ENCODE measurements at regions not wholly inside any gene's neighbourhood (a gene's known extent, or its start where the extent isn't known, plus 50 kb on each side); places are given as distances from the start of the nearest gene placed in this dataset.

GRCh38 chr20:48354320-48354876, 473.4 kb downstream of the PREX1 start:
- H3K27ac ChIP-seq (ENCODE audit: low read depth, low read length) = no peak overlapping the region
- Mint-ChIP-seq H3K27ac (no peak overlapping the region), H3K36me3 (peaks cover 0 to 5% (median 0%) of the 10 kb centered on the region in 3 donors)

GRCh38 chr20:48352628-48353027, 475.2 kb downstream of the PREX1 start:
- H3K9me3 ChIP-seq (ENCODE audit: low read length) = no peaks in the 10 kb centered on the region
- H3K27ac ChIP-seq (ENCODE audit: low read depth, low read length) = no peak overlapping the region
- POLR2A ChIA-PET = no interaction called here
- no peaks in the 10 kb centered on the region for H3K27me3 ChIP-seq (ENCODE audit: insufficient read depth, low read length, poor library complexity, severe bottlenecking)
- Mint-ChIP-seq H3K27ac (no peak overlapping the region), H3K36me3 (peaks cover 0 to 5% (median 0%) of the 10 kb centered on the region in 3 donors), H3K9me3 (peaks cover 3 to 7% (median 5%) of the 10 kb centered on the region in 5 donors), H3K4me1 (no peaks in the 10 kb centered on the region), H3K27me3 (peaks cover 13 to 22% of the 10 kb centered on the region in 2 donors), H3K4me3 (no peak overlapping the region)
- H3K4me1 ChIP-seq (ENCODE audit: insufficient read depth, low read length) = no peaks in the 10 kb centered on the region
- no peaks in the 10 kb centered on the region for H3K36me3 ChIP-seq (ENCODE audit: insufficient read depth, low read length)
- H3K4me3 ChIP-seq (ENCODE audit: low read length) = no peak overlapping the region
- no peak for DNase-seq
- CTCF ChIA-PET = no interaction called here

More at GRCh38 chr20:48354320-48354876, 473.4 kb downstream of the PREX1 start:
- no peaks in the 10 kb centered on the region for H3K27me3 ChIP-seq (ENCODE audit: insufficient read depth, low read length, poor library complexity, severe bottlenecking)
- ChIA-PET POLR2A (no interaction called here), CTCF (no interaction called here)
- no peaks in the 10 kb centered on the region for H3K36me3 ChIP-seq (ENCODE audit: insufficient read depth, low read length)
- H3K4me1 Mint-ChIP-seq = no peaks in the 10 kb centered on the region
- H3K9me3 Mint-ChIP-seq = peaks cover 0 to 7% (median 5%) of the 10 kb centered on the region in 5 donors
- H3K9me3 ChIP-seq (ENCODE audit: low read length) = no peaks in the 10 kb centered on the region
- peaks cover 14 to 23% of the 10 kb centered on the region in 2 donors for H3K27me3 Mint-ChIP-seq
- DNase-seq = no peak
- no peak overlapping the region for H3K4me3 Mint-ChIP-seq
- H3K4me1 ChIP-seq (ENCODE audit: insufficient read depth, low read length) = no peaks in the 10 kb centered on the region
- H3K4me3 ChIP-seq (ENCODE audit: low read length) = no peak overlapping the region

GRCh38 chr20:48352042-48352441, 475.8 kb downstream of the PREX1 start:
- DNase-seq = no peak
- H3K4me3 Mint-ChIP-seq = no peak overlapping the region
- H3K36me3 Mint-ChIP-seq = peaks cover 0 to 5% (median 0%) of the 10 kb centered on the region in 3 donors
- Histone ChIP-seq H3K27me3 (ENCODE audit: insufficient read depth, low read length, poor library complexity, severe bottlenecking) (no peaks in the 10 kb centered on the region), H3K4me1 (ENCODE audit: insufficient read depth, low read length) (no peaks in the 10 kb centered on the region), H3K27ac (ENCODE audit: low read depth, low read length) (no peak overlapping the region), H3K36me3 (ENCODE audit: insufficient read depth, low read length) (no peaks in the 10 kb centered on the region), H3K4me3 (ENCODE audit: low read length) (no peak overlapping the region), H3K9me3 (ENCODE audit: low read length) (no peaks in the 10 kb centered on the region)
- peaks cover 4 to 7% (median 5%) of the 10 kb centered on the region in 5 donors for H3K9me3 Mint-ChIP-seq
- ChIA-PET POLR2A (no interaction called here), CTCF (no interaction called here)
- H3K27ac Mint-ChIP-seq = no peak overlapping the region
- no peaks in the 10 kb centered on the region for H3K4me1 Mint-ChIP-seq
- H3K27me3 Mint-ChIP-seq = peaks cover 17 to 21% of the 10 kb centered on the region in 2 donors

- no peaks in the 10 kb centered on the region for H3K9me3 ChIP-seq (ENCODE audit: low read length)
- H3K4me1 ChIP-seq (ENCODE audit: insufficient read depth, low read length) = no peaks in the 10 kb centered on the region
- ChIA-PET POLR2A (no interaction called here), CTCF (no interaction called here)
- Mint-ChIP-seq H3K27me3 (peaks cover 14 to 28% of the 10 kb centered on the region in 2 donors), H3K36me3 (peaks cover 0 to 5% (median 0%) of the 10 kb centered on the region in 3 donors), H3K4me3 (no peak overlapping the region), H3K4me1 (no peaks in the 10 kb centered on the region), H3K27ac (no peak overlapping the region), H3K9me3 (peaks cover 4 to 7% (median 5%) of the 10 kb centered on the region in 5 donors)
- no peak overlapping the region for H3K27ac ChIP-seq (ENCODE audit: low read depth, low read length)
- no peak for DNase-seq
- no peaks in the 10 kb centered on the region for H3K36me3 ChIP-seq (ENCODE audit: insufficient read depth, low read length)
- no peak overlapping the region for H3K4me3 ChIP-seq (ENCODE audit: low read length)
- no peaks in the 10 kb centered on the region for H3K27me3 ChIP-seq (ENCODE audit: insufficient read depth, low read length, poor library complexity, severe bottlenecking)
Observed at GRCh38 chr20:48350313-48350988, 477.3 kb downstream of the PREX1 start.

- H3K9me3 Mint-ChIP-seq = peaks cover 4 to 7% (median 5%) of the 10 kb centered on the region in 5 donors
- Histone ChIP-seq H3K4me1 (ENCODE audit: insufficient read depth, low read length) (no peaks in the 10 kb centered on the region), H3K27ac (ENCODE audit: low read depth, low read length) (no peak overlapping the region), H3K4me3 (ENCODE audit: low read length) (no peak overlapping the region), H3K9me3 (ENCODE audit: low read length) (no peaks in the 10 kb centered on the region), H3K36me3 (ENCODE audit: insufficient read depth, low read length) (no peaks in the 10 kb centered on the region), H3K27me3 (ENCODE audit: insufficient read depth, low read length, poor library complexity, severe bottlenecking) (no peaks in the 10 kb centered on the region)
- ChIA-PET CTCF (no interaction called here), POLR2A (no interaction called here)
- H3K27ac Mint-ChIP-seq = no peak overlapping the region
- no peaks in the 10 kb centered on the region for H3K4me1 Mint-ChIP-seq
- no peak for DNase-seq
- H3K4me3 Mint-ChIP-seq = no peak overlapping the region
- H3K36me3 Mint-ChIP-seq = peaks cover 0 to 5% (median 0%) of the 10 kb centered on the region in 3 donors
- peaks cover 18 to 35% of the 10 kb centered on the region in 2 donors for H3K27me3 Mint-ChIP-seq
Observed at GRCh38 chr20:48349656-48350055, 478.1 kb downstream of the PREX1 start.

- Mint-ChIP-seq H3K36me3 (peaks cover 0 to 5% (median 0%) of the 10 kb centered on the region in 3 donors), H3K9me3 (peaks cover 0 to 5% (median 3%) of the 10 kb centered on the region in 5 donors), H3K4me3 (no peak overlapping the region), H3K4me1 (no peaks in the 10 kb centered on the region), H3K27ac (no peak overlapping the region), H3K27me3 (peaks cover 16 to 45% of the 10 kb centered on the region in 2 donors)
- ChIA-PET CTCF (no interaction called here), POLR2A (no interaction called here)
- Histone ChIP-seq H3K4me1 (ENCODE audit: insufficient read depth, low read length) (no peaks in the 10 kb centered on the region), H3K9me3 (ENCODE audit: low read length) (no peaks in the 10 kb centered on the region), H3K27ac (ENCODE audit: low read depth, low read length) (no peak overlapping the region), H3K27me3 (ENCODE audit: insufficient read depth, low read length, poor library complexity, severe bottlenecking) (no peaks in the 10 kb centered on the region), H3K36me3 (ENCODE audit: insufficient read depth, low read length) (no peaks in the 10 kb centered on the region), H3K4me3 (ENCODE audit: low read length) (no peak overlapping the region)
- DNase-seq = no peak
Observed at GRCh38 chr20:48348022-48348421, 479.8 kb downstream of the PREX1 start.

- no peaks in the 10 kb centered on the region for H3K27me3 ChIP-seq (ENCODE audit: insufficient read depth, low read length, poor library complexity, severe bottlenecking)
- H3K36me3 ChIP-seq (ENCODE audit: insufficient read depth, low read length) = no peaks in the 10 kb centered on the region
- ChIA-PET POLR2A (no interaction called here), CTCF (no interaction called here)
- Mint-ChIP-seq H3K36me3 (no peaks in the 10 kb centered on the region), H3K4me1 (no peaks in the 10 kb centered on the region), H3K27ac (no peak overlapping the region), H3K4me3 (no peak overlapping the region), H3K9me3 (peaks cover 0 to 3% (median 0%) of the 10 kb centered on the region in 5 donors), H3K27me3 (peaks cover 25 to 52% of the 10 kb centered on the region in 2 donors)
- H3K4me3 ChIP-seq (ENCODE audit: low read length) = no peak overlapping the region
- no peaks in the 10 kb centered on the region for H3K4me1 ChIP-seq (ENCODE audit: insufficient read depth, low read length)
- no peaks in the 10 kb centered on the region for H3K9me3 ChIP-seq (ENCODE audit: low read length)
- H3K27ac ChIP-seq (ENCODE audit: low read depth, low read length) = no peak overlapping the region
- no peak for DNase-seq
Observed at GRCh38 chr20:48342822-48343513, 484.8 kb downstream of the PREX1 start.

GRCh38 chr20:48340883-48341281, 486.9 kb downstream of the PREX1 start:
- no peak overlapping the region for H3K27ac Mint-ChIP-seq

More at GRCh38 chr20:48340883-48341281, 486.9 kb downstream of the PREX1 start:
- peaks cover 28 to 61% of the 10 kb centered on the region in 2 donors for H3K27me3 Mint-ChIP-seq
- POLR2A ChIA-PET = no interaction called here
- Histone ChIP-seq H3K4me1 (ENCODE audit: insufficient read depth, low read length) (no peaks in the 10 kb centered on the region), H3K36me3 (ENCODE audit: insufficient read depth, low read length) (no peaks in the 10 kb centered on the region), H3K27ac (ENCODE audit: low read depth, low read length) (no peak overlapping the region), H3K4me3 (ENCODE audit: low read length) (no peak overlapping the region), H3K27me3 (ENCODE audit: insufficient read depth, low read length, poor library complexity, severe bottlenecking) (no peaks in the 10 kb centered on the region), H3K9me3 (ENCODE audit: low read length) (no peaks in the 10 kb centered on the region)
- CTCF ChIA-PET = no interaction called here
- no peak overlapping the region for H3K4me3 Mint-ChIP-seq
- H3K9me3 Mint-ChIP-seq = peaks cover 0 to 3% (median 0%) of the 10 kb centered on the region in 5 donors
- DNase-seq = no peak
- no peaks in the 10 kb centered on the region for H3K36me3 Mint-ChIP-seq
- H3K4me1 Mint-ChIP-seq = no peaks in the 10 kb centered on the region
